Fibroblast of lung (primary cell): ENCODE measurements at regions not wholly inside any gene's neighbourhood (a gene's known extent, or its start where the extent isn't known, plus 50 kb on each side); places are given as distances from the start of the nearest gene placed in this dataset.

Source experiments
- DNase-seq, 2 donors: peaks; one replicate each; pipeline versions ENCODE4 v3.0.0 to v3.0.0-alpha.2; 2010; ENCODE audit warnings: low read depth in 2 of 2
- H2AFZ ChIP-seq: 2 replicates; pipeline ENCODE4 v1.5.1; 2012; ENCODE audit warnings: low read length, control low read depth, inconsistent platforms
- H3K27ac ChIP-seq: 2 replicates; pipeline ENCODE4 v1.5.1; 2011; ENCODE audit warnings: low read length, control low read depth; ENCODE audit not compliant: insufficient read depth
- H3K27me3 ChIP-seq: 2 replicates; pipeline ENCODE4 v1.5.1; 2011; ENCODE audit warnings: mild to moderate bottlenecking, low read length; ENCODE audit not compliant: control insufficient read depth, insufficient read depth
- H3K36me3 ChIP-seq: 2 replicates; pipeline ENCODE4 v1.5.1; 2011; ENCODE audit warnings: low read length; ENCODE audit not compliant: control insufficient read depth, insufficient read depth
- H3K4me1 ChIP-seq: 2 replicates; pipeline ENCODE4 v1.5.1; 2011; ENCODE audit warnings: low read length; ENCODE audit not compliant: control insufficient read depth, insufficient read depth; ENCODE audit errors: extremely low read depth
- H3K4me2 ChIP-seq: 2 replicates; pipeline ENCODE4 v1.5.1; 2011; ENCODE audit warnings: low read length, control low read depth; ENCODE audit not compliant: insufficient read depth; ENCODE audit errors: extremely low read depth
- H3K4me3 ChIP-seq, 4 experiments: fragments of 200-600 bp in 1 of 4; sonication (generic) in 1 of 4; replicated peaks in 1 of 4; 2 replicates each; pipeline ENCODE4 v1.5.1; 2011 to 2016; ENCODE audit warnings: low read length in 4 of 4, low read depth in 3 of 4, mild to moderate bottlenecking in 3 of 4, control low read depth in 2 of 4, inconsistent platforms in 1 of 4, mixed read lengths in 1 of 4; ENCODE audit not compliant: insufficient read depth in 1 of 4; ENCODE audit errors: control extremely low read depth in 1 of 4
- H3K79me2 ChIP-seq: 2 replicates; pipeline ENCODE4 v1.5.1; 2012; ENCODE audit warnings: mild to moderate bottlenecking, low read length, inconsistent platforms; ENCODE audit not compliant: control insufficient read depth, insufficient read depth
- H3K9ac ChIP-seq: 2 replicates; pipeline ENCODE4 v1.5.1; 2011; ENCODE audit warnings: mild to moderate bottlenecking, low read length, control low read depth; ENCODE audit not compliant: insufficient read depth
- H3K9me3 ChIP-seq: 2 replicates; pipeline ENCODE4 v1.5.1; 2012; ENCODE audit warnings: low read depth, low read length; ENCODE audit not compliant: control insufficient read depth, insufficient read depth
- H4K20me1 ChIP-seq: 2 replicates; pipeline ENCODE4 v1.5.1; 2011; ENCODE audit warnings: low read length; ENCODE audit not compliant: control insufficient read depth, insufficient read depth; ENCODE audit errors: extremely low read depth
- CTCF ChIP-seq, 2 donors: IDR thresholded peaks in 1 of 2; conservative IDR thresholded peaks in 1 of 2; 1 replicate in 1 of 2; 2 replicates in 1 of 2; pipeline ENCODE4 v1.5.1; 2011 to 2012; ENCODE audit warnings: low read length in 2 of 2, control low read depth in 1 of 2, inconsistent platforms in 1 of 2, low read depth in 1 of 2, mild to moderate bottlenecking in 1 of 2
- EZH2 ChIP-seq: IDR thresholded peaks from 2 replicates; pipeline ENCODE4 v1.5.1; 2012; ENCODE audit warnings: low read length, control low read depth, mild to moderate bottlenecking; ENCODE audit errors: missing control alignments

GRCh38 chr2:5472673-5473072 is 219.5 kb upstream of the SOX11 start:
- Histone ChIP-seq H3K36me3 (no peaks in the 10 kb centered on the region), H3K4me3 (no peak overlapping the region), H3K4me1 (no peaks in the 10 kb centered on the region), H3K9me3 (no peaks in the 10 kb centered on the region), H3K4me2 (no peak overlapping the region), H3K27me3 (no peaks in the 10 kb centered on the region), H3K27ac (no peak overlapping the region), H3K9ac (no peak overlapping the region), H2AFZ (no peak overlapping the region), H4K20me1 (no peaks in the 10 kb centered on the region), H3K79me2 (no peaks in the 10 kb centered on the region)
- TF ChIP-seq CTCF (conservative IDR thresholded peaks at IDR 0.05 in 1 of 2, IDR thresholded peaks at IDR 0.05 in 1 of 2; ENCODE audit: low read depth in 1 of 2, low read length in 2 of 2) = no peak
- no peak for TF ChIP-seq EZH2
- DNase-seq = no peak

GRCh38 chr2:5473635-5474034 is 218.5 kb upstream of the SOX11 start:
- Histone ChIP-seq H3K9ac (no peak overlapping the region), H3K36me3 (no peaks in the 10 kb centered on the region), H3K4me1 (no peaks in the 10 kb centered on the region), H2AFZ (no peak overlapping the region), H3K27me3 (no peaks in the 10 kb centered on the region), H3K79me2 (no peaks in the 10 kb centered on the region), H3K4me3 (no peak overlapping the region), H3K9me3 (no peaks in the 10 kb centered on the region), H4K20me1 (no peaks in the 10 kb centered on the region), H3K4me2 (no peak overlapping the region), H3K27ac (no peak overlapping the region)
- no peak for DNase-seq
- TF ChIP-seq EZH2 = no peak
- no peak for TF ChIP-seq CTCF (conservative IDR thresholded peaks at IDR 0.05 in 1 of 2, IDR thresholded peaks at IDR 0.05 in 1 of 2; ENCODE audit: low read depth in 1 of 2, low read length in 2 of 2)

- Histone ChIP-seq H3K27ac (no peak overlapping the region), H3K79me2 (no peaks in the 10 kb centered on the region), H3K36me3 (no peaks in the 10 kb centered on the region), H3K4me1 (no peaks in the 10 kb centered on the region), H3K9me3 (no peaks in the 10 kb centered on the region), H3K4me3 (no peak overlapping the region), H3K4me2 (no peak overlapping the region), H3K9ac (no peak overlapping the region), H4K20me1 (no peaks in the 10 kb centered on the region), H3K27me3 (no peaks in the 10 kb centered on the region), H2AFZ (no peak overlapping the region)
- no peak for DNase-seq
- TF ChIP-seq CTCF (conservative IDR thresholded peaks at IDR 0.05 in 1 of 2, IDR thresholded peaks at IDR 0.05 in 1 of 2; ENCODE audit: low read depth in 1 of 2, low read length in 2 of 2) = no peak
- TF ChIP-seq EZH2 = no peak
Observed at GRCh38 chr2:5474716-5475115, 217.5 kb upstream of the SOX11 start.
